Spleen (tissue), 7 donors: ENCODE measurements at regions not wholly inside any gene's neighbourhood (a gene's known extent, or its start where the extent isn't known, plus 50 kb on each side); places are given as distances from the start of the nearest gene placed in this dataset.
"Not testable (repeated sequence)": the region's sequence is repeated elsewhere in the genome, so short reads cannot be mapped to it uniquely, and the experiment has no call there.

Experiments used
- POLR2A ChIP-seq, 3 donors: fragments of 450-650 bp; IDR thresholded peaks; one replicate each; pipeline ENCODE4 v1.5.1; 2017; ENCODE audit warnings: antibody characterized with exemption in 3 of 3, mild to moderate bottlenecking in 1 of 3
- POLR2AphosphoS5 ChIP-seq, 3 donors: sonication (generic); formaldehyde crosslinking; IDR thresholded peaks; one replicate each; pipeline ENCODE4 v1.5.1; 2017; ENCODE audit warnings: antibody characterized with exemption in 3 of 3
- TF ChIP-seq, protein P1 (sequence below), 11 experiments: fragments of 200-600 bp in 7 of 11; fragments of 450-650 bp in 4 of 11; sonication (generic) in 4 of 11; IDR thresholded peaks in 8 of 11; conservative IDR thresholded peaks in 3 of 11; 1 replicate in 7 of 11; 2 replicates in 4 of 11; pipeline versions ENCODE4 v1.4.0 to v1.8.0; 2016 to 2021; ENCODE audit warnings: antibody characterized with exemption in 11 of 11, inconsistent platforms in 4 of 11, mild to moderate bottlenecking in 1 of 11
- donor health status: DM: no; HTN: no; CAD: no; lungs with moderate emphysema.
- donor health status: DM: no; HTN: no; CAD: no.
- donor health status: DM: no; HTN: no; CAD: no.

DNA sequence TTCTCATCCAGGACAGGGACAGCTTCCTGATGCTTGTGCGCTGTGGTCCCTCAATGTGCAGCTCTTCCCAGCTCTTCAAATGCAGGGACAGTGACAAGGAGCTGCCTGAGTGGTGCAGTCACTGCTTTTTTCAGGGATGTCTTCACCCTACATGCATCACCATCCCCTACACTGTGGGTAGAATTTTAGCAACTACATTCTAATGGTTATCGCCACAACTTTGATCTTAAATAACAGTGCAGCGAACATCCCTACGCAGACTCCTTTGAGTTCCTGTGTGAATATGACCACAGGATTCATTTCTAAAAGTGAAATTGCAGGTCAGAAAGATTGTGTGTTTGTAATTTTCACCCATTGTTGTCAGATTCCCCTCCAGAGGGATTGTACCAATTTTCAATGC lies 90.9 kb downstream of the GGTLC2 start:
- TF ChIP-seq, protein P1, sequence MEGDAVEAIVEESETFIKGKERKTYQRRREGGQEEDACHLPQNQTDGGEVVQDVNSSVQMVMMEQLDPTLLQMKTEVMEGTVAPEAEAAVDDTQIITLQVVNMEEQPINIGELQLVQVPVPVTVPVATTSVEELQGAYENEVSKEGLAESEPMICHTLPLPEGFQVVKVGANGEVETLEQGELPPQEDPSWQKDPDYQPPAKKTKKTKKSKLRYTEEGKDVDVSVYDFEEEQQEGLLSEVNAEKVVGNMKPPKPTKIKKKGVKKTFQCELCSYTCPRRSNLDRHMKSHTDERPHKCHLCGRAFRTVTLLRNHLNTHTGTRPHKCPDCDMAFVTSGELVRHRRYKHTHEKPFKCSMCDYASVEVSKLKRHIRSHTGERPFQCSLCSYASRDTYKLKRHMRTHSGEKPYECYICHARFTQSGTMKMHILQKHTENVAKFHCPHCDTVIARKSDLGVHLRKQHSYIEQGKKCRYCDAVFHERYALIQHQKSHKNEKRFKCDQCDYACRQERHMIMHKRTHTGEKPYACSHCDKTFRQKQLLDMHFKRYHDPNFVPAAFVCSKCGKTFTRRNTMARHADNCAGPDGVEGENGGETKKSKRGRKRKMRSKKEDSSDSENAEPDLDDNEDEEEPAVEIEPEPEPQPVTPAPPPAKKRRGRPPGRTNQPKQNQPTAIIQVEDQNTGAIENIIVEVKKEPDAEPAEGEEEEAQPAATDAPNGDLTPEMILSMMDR (IDR thresholded peaks at IDR 0.05 in 8 of 11, conservative IDR thresholded peaks at IDR 0.05 in 3 of 11), result not testable (repeated sequence)
- not testable (repeated sequence) for TF ChIP-seq POLR2A, POLR2AphosphoS5 (IDR thresholded peaks at IDR 0.05)
